NCI-H510A treated with DMSO at 0.1 percent for 48 hours (cell line): ENCODE measurements at regions not wholly inside any gene's neighbourhood (a gene's known extent, or its start where the extent isn't known, plus 50 kb on each side); places are given as distances from the start of the nearest gene placed in this dataset.
"Not testable (repeated sequence)": the region's sequence is repeated elsewhere in the genome, so short reads cannot be mapped to it uniquely, and the experiment has no call there.

ENCODE experiments used
- DNase-seq: peaks from one replicate; lab custom pipeline; 2025; lab: John Stamatoyannopoulos, UW

DNA sequence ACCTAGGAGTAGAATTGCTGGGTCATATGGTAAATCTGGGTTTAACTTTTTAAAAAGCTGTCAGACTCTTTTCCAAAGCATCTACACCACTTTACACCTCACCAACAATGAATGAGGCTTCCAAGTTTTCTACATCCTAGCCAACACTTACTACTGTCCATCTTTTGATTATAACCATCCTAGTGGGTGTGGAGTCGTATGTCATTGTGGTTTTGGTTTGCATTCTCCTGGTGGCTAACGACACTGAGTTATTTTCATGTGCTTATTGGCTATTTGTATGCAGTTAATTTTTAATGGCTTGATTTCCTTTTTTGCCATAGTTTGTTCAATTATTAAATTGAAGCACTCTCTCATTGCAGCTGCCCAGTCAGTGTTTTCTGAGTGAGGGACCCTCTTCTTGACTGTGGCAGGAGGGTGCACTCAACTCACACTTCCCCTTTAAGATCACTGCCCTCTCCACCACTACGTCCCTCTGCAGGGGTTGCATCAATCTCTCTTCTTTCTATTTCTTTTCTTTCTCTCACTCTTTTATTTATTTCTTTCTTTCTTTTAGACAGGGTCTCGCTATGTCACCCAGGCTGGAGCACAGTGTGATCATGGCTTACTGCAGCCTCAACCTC lies 182.3 kb downstream of the C9orf152 start:
- no peak for DNase-seq

DNA sequence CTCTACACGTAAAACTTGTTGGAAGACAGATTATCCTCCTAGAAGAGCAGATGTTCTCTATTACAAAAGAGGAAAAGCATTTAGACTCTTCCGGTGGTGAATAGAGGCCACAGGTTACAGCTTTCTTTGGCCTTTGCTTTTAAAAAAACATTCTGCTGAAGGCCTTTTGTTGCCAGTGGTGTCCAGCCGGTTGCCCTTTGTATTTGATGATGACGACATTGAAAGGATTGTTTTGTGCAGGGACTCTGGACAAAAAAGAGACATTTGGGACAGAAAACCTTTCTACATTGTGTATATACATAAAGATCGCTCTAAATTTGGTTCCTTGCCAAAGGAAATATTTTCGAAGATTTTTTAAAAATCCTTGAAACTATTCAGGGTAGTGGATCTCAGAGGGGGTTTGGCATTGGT lies 180.3 kb downstream of the C9orf152 start:
- no peak for DNase-seq

DNA sequence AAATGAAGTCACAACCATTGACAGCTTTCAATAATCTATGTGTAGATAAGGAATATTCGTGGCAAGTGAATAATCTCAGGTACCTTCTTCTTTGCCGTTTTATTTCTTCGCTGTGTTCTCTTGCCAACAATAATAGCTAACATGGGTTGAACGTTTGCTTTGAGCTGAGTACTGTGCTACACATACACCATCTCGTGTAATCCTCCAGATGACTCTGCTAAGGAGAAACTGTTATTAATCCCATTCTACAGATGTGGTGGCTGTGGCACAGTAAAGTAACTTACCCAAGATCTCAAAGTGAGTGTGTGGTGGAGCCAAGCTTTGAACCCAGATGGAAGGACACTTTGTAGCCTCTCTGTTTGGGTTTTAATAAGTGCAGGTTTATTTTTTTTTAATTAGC lies 179.7 kb downstream of the C9orf152 start:
- DNase-seq: no peak

DNA sequence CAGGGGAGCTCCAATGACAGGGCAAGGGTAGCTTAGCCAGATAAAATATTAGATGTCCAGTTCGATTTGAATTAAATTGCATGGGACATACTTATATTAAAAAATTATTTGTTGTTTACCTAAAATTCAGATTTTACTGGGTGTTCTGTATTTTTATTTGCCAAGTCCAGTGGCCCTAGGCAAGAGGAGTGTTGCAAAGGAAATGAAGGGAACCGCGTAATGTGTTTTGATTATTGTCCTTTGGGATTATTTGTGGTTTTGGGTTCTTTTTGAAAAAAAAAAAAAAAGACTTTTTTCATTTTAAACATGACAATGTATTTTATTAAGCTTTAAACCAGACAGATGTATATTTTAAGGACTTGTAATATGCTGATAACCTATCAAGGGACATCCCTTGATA lies 179.3 kb downstream of the C9orf152 start:
- no peak for DNase-seq

DNA sequence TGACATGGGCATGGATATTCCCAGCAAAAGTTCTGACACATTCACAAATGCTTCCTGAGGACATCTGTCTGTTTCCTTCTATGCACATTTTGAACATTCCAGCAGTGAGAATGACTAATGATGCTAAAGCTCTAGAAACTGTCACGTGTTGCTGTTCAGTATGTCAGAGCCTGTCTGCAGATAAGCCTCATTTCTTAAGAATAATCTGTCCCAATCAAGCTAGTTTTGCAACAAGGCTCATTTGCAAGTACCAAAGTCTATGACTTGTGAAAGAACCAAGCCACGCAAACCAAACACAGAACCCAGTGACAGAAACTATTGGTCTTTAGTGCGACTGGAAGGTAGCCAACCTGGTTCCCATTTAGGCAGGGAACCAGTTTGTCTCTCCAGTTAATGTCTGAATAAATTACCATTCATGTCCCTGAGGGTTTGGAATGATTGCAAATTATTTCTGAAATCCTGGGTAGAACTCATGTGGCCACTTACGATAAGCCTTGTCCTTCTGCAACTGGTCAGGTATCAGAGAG lies 178.5 kb downstream of the C9orf152 start:
- DNase-seq: no peak

DNA sequence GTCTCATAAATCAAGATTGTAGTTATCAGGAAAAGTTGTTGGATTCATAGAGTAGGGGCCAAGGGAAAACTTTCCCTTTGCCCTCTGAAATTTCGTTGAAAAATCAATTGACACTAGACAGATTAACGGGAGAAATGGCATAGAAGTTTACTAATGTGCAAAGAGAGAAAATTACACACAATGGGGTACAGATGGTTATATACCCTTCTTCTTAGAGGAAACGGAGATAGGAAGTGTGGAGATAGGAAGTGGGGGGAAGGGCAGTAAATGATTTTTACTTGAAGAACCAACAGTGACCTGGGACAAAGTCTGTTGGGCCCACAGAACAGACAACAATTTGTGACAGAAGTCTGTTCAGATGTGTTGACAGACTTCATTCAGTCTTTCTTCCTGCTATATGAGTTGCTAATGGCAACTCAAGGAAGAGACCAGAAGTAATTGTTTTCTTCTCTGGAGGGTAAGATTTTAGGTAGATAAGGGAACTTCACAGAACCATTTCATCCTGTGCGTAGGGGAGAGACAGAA lies 177.9 kb downstream of the C9orf152 start:
- DNase-seq: no peak

DNA sequence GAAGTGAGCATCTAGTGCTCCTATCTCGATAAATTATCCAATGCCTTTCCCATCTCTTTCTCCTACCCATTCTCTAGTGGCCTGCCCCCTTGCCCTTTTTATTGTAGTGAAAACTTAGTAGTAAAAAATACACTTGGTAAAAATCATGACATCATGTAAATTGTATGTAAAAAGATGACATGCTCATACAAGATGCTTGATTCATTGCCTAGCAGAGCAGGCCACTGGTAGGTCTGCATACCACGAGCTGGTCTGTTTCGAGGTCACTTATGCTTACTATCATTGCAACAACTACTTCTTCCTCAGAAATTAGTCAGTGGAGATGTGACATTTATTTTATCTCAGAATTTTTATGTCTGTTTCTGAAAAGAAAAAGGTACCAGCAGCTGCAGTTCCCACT lies 177.3 kb downstream of the C9orf152 start:
- no peak for DNase-seq

DNA sequence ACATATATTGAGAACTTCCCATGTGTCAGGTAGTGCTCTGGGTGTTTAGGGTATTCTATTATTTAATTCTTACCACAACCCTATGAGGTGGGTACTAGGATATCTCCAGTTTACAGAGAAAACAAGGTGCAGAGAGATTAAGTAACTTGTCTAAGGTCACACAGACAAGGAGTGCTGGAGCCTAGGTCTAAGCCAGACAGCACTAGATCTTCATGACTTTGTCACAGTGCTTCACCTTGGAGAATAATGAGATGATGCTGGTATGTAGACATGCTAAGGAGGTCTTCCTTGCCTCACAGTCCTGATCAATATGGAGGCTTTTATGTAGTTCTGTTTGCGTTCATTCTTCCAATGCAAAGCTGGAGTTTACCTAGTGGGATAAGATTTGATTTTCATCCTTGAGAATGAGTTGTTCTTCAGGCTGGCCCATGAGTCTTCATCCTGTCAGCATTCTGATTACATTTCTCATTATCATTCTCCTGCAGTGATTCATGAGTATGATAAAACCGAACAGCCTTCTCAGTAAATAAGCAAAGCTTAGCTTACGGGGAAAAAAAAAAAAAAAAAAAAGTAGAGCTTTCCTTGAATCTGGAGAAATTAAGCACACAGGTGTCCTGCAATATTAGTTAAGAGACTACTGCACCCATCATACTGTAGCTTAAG lies 176.3 kb downstream of the C9orf152 start:
- no peak for DNase-seq

DNA sequence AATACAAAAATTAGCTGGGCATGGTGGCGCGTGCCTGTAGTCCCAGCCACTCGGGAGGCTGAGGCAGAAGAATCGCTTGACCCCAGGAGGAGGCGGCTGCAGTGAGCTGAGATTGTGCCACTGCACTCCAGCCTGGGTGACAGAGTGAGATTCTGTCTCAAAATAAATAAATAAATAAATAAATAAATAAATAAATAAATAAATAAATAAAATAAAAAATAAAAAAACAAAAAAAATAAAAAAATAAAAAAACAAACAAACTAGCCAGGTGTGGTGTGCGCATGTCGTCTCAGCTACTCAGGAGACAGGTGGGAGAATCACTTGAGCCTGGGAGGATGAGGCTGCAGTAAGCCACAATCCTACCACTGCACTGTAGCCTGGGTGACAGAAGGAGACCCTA lies 175.4 kb downstream of the C9orf152 start:
- DNase-seq: not testable (repeated sequence)

DNA sequence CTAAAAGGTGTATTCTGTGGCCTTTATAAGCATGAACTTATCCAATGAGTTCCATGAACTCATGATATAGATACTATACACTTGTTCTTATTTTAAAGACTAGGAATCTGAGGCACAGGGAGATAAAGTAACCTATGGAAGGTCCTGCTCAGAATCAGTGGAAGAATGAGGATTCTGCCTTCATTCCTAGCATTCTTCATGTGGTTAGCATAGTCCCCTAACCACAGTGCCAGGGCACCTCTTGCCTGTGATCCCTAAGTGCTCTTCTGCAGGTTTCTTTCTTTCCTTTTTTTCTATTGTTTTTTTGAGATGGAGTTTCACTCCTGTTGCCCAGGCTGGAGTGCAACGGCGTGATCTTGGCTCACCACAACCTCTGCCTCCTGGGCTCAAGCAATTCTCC lies 174.1 kb downstream of the C9orf152 start:
- DNase-seq: no peak

DNA sequence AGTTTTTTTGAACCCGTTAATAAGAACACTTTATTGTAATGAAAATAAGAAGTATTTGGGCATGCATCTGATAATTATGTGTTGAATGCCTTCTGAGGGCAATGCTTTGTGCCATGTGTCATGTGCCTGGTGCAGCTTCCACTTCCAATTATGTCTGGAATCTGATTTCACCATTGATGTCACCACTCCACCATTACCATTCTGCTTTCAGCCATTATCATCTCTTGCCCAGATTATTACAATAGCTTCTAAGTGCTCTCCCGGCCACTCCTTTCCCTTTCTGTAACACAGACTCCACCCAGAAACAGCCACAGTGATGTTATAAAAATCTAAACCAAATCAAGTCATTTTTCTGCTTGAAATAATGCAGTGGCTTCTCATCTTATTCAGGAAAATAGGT lies 171.7 kb downstream of the C9orf152 start:
- no peak for DNase-seq

DNA sequence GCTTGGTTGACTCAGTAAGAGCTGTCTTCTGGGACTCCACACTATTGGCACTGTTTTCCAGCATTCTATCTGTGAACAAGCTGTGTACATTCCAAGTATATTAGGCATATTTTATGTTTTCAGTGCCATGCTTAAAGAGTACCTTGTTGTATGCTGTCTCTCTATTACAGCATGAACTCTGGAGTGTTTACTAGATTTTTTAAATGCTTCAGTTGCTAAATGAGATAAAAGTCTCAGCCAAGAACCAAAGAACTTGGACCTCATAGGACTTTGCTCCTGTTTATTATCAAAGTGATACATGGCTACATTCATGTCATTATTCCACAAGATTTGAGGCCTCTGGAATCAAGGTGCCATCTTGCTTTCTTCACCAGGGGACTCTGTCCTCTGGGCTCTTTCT lies 167.2 kb downstream of the C9orf152 start:
- DNase-seq: no peak

DNA sequence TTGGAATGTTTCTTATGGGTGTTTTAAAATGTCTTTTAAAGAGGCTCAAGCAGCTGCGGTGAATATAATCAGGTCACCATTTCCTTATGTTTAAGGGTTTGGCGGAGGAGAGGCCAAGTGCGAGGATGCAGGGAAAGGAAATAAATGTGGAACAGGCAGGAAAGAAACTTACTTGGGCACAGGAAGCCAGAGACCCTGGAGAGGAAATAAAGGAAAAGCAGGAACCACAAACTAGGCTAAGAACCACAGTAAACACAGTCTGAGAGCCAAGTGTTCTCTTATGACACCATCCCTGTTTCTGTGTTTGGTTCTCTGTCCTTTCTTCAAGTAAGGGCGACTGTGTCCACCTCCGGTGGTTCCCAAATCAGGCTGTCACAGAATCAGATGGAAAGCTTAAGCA lies 166.5 kb downstream of the C9orf152 start:
- DNase-seq: no peak

DNA sequence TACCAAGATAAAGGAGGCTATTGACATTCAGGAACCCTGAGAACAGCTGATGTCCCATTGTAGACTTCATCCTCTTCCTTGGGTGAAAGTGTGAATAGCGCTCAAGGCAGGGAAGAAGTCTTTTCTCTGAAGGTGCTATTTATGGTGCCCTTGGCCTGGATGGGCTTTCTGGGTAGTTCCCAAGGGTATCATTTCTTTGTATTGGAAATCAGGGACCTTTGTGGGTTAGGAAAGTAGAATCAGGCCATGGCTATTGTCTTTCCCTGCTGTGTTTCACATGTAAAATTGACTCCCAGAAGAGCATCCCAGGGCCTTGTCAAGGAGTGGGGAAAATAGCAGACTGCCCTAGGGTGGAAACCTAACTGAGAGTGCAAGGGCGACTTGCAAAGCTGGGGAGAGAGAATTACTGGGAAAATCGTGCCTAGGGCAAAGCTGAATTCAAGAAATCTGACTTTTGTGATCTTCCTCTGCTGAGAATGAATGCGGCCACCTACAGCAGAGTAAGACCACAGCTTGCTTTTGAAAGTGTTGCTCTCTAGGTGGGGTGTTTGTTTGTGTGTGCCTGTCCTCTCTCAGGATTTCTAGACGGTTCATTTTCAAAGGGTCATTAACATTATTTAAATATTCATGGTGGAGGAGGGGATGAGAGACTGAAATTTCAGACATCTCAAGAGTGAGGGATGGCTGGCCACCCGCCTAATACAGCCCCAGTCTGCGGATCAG lies 160.6 kb downstream of the C9orf152 start:
- no peak for DNase-seq

DNA sequence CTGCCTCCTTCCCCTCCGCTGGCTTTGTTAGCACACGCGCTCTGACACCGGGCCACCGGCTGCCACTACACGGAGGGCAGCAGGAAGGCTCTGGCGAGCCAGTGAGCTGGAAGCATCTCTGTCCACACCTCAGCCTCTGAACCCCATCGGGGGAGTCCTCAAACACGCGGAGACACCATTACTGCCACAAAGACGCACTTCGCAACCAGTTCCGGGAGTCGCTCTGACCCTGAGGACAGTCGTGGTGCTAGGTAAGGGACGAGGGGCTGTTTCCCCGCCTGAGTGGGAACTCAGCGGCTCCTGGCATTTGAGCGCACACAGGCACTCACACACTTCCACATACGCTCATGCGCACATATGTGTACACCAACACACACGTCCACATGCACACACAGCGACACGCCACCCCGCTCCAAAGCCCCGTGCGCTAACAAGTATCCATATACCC lies 160.0 kb downstream of the C9orf152 start:
- DNase-seq: peak; percentile 69

DNA sequence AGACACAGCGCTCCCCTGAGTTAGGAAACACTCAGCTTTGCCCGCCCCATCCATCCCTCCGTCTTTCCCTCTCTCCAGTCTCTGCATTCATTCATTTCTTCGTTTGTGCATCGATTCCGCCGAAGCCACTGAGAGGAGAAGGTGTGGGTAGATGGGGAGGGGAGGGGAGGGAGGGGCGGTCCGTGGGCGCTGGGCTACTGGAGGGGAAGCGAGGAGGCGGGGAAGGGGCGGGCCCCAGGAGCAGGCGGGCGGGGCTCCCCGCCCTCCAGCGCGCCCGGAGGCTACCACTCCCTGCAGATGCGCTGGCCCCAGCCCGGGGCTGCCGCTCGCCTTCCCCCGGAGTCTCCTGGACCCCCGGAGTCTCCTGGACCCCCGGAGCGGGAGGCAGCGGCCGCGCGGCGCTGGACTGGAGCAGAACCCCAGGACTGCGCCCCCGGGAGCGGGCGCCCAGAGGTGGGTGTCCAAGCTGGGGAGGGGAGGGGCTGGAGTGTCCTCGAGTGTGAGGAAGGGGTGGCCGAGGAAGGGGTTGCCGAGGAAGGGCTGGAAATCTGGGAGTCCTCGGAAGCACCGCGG lies 159.5 kb downstream of the C9orf152 start:
- peak; percentile 69 for DNase-seq

DNA sequence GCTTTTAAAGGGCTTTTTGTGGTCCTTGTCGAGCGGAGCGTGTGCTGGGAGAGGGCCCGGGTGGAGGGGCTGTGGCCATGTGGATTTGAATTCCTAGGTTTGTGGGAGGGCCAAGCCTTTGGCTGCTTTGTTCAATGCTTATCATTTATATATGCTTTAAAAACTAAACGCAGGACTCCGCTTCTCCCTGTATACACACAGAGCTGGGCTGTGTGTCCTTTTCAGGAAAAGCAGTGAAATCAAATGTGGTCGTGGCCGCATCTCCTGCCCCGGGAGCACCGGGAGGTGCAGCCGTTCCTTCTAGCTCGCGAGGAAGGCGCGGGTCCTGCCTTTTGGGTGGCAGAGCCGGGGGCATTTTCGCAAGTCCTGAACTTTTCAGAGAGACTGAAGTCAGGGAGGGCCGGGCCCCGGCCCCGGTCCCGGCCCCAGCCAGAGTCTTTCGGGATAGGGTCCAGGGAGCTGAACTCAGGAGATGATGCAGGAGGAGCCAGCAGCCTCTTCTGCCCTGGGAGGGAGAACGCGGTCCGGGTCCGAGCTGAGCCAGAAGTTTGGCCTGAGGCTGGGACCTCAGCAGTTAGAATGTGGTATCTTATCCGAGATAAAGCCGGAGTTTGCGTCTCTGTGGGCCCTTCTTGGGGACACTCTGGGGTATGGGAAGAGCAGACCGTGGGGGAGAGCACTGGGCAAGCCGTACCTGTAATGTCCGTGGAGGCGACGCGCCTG lies 158.8 kb downstream of the C9orf152 start:
- DNase-seq: peak; percentile 38

DNA sequence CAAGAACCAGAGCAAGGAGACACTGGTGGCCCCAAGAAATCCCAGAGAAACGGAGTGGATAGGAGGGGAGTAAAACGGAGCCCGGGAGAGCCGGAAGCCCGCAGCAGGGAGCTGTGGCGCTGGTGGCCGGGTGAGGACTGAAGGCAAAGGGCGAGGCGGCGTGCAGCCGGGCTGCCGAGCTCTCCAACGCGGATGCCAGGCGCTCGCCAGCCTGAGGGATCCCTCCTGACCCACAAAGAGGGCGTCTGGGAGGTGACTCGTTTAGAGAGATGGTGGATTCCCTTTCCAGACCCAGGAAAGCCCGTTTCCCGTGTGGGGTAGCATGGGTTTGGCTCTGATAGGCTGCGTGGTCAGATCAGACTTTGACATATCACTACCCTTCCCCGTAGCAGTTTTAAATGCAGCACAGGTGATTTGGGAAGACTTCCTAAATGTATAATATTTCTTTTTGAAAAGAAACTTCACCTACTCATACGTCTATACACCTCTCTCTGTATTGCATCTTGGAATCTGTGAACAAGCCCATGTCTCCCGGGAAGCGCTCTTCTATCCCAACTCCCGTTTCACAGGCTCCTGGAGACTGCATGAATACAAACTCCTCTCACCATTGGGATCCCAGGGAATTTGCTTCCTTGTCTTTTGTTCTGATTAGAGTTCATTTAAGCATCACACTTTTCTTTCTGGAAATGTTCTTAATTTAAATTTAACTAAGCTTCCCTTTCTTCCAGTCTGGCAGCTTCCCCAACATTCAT lies 158.1 kb downstream of the C9orf152 start:
- peak; percentile 37 for DNase-seq

DNA sequence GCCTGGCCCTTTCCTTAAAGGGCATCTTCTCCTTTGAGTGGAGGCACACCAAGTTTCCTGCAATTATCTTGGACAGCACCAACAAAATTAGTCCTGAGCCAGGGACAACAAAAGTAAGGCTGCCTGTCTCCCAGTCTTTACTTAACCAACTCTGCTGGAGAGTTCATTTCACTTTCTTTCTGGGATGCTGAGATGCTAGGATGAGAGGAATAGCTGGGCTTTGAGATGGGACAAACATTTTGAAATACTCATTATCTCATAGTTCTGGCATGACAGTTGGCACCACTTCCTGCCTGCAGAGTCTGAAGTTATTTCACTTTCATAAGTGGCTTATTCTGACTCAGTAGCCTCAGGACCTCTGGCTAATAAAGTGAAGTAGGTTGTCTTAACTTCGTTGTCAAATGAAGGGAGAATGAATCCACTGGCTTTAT lies 157.0 kb downstream of the C9orf152 start:
- no peak for DNase-seq

DNA sequence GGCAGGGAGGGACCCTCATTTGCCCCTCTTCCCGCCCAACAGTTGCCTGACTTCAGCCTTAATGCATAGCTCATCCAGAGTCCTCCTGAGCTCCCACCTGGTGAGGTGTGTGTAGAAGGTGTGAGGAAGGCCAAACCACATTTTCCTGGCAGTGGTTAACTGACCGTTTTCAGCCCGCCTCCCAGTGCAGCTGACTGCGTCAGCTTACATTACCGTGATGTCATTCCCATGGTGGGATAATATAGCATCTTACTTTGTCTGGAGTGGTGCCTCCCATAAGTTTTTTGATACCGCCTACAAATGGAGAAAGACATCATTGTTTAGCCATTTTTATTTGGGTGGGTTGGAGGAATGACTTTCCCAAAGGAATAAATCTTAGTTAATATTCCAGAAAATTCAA lies 151.9 kb downstream of the C9orf152 start:
- no peak for DNase-seq
